ENCODE measurements at regions not wholly inside any gene's neighbourhood (a gene's known extent, or its start where the extent isn't known, plus 50 kb on each side); places are given as distances from the start of the nearest gene placed in this dataset.

DNA sequence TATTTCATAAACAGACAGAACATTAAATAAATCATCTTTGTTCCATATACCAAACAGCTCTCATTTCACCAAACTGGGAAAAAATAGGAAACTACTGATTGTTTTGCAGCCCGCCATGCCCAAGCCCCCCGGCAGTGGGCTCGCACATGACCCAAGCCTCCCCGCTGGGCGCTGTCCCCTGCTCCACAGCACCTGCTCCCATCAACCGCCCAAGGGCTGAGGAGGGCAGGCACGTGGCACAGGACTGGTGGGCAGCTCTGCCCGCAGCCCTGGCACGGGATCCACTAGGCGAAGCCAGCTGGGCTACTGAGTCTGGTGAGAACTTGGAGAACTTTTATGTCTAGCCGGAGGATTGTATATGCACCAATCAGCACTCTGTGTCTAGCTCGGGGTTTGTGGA is 554.8 kb upstream of the CCNG1 start:
- Histone ChIP-seq H3K36me3 (replicated peaks) (no peaks in the 10 kb centered on the region), H3K27me3 (replicated peaks) (no peaks in the 10 kb centered on the region), H3K4me3 (ENCODE audit: low read depth, low read length) (no peak overlapping the region), H3K27ac (no peak overlapping the region)
- no peak for DNase-seq
- TF ChIP-seq, protein P1, sequence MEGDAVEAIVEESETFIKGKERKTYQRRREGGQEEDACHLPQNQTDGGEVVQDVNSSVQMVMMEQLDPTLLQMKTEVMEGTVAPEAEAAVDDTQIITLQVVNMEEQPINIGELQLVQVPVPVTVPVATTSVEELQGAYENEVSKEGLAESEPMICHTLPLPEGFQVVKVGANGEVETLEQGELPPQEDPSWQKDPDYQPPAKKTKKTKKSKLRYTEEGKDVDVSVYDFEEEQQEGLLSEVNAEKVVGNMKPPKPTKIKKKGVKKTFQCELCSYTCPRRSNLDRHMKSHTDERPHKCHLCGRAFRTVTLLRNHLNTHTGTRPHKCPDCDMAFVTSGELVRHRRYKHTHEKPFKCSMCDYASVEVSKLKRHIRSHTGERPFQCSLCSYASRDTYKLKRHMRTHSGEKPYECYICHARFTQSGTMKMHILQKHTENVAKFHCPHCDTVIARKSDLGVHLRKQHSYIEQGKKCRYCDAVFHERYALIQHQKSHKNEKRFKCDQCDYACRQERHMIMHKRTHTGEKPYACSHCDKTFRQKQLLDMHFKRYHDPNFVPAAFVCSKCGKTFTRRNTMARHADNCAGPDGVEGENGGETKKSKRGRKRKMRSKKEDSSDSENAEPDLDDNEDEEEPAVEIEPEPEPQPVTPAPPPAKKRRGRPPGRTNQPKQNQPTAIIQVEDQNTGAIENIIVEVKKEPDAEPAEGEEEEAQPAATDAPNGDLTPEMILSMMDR (IDR thresholded peaks at IDR 0.05; ENCODE audit: low read depth, low read length, missing control alignments), result no peak
- in situ Hi-C loops (cut with HindIII; ENCODE audit: low pct_ligation_motif_present, low sequenced_read_pairs), result no loop called here

DNA sequence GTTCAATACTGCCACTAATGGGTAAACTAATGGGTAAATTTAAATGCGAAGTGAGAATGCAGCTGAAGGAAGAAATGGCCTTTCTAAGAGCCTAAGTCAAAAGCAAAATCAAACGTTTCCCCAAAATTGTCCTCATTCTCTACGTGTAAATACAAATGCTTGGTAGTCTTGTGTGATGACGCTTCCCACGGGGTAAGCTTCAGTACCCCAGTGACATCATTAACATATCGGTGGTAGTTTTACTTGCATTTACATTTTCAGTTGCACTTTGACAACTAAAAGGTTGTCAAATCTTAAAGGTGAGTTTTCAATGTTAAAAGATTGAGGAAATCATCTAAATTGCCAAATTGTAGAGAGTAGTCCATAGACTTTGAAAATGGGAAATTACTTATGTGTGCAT is 550.7 kb upstream of the CCNG1 start:
- TF ChIP-seq, protein P1 (IDR thresholded peaks at IDR 0.05; ENCODE audit: low read depth, low read length, missing control alignments), result no peak

DNA sequence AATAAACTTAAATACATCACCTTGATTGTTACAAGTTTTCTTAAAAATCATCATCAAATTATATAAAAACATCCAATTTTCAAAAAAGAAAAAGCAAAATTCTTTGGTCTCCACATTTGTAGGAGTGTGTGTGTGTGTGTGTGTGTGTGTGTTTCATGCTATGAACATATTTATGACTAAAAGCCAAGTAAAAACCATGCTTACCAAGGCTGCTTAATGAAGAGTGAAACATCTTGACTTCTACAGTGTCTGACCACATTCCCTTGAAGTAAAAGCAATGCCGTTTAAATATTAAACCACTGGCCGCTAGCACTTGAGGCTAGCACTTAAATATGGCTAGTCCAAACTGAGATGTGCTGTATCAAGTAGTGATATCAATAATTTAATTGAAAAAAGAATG is 549.1 kb upstream of the CCNG1 start:
- no peaks in the 10 kb centered on the region for H3K36me3 ChIP-seq (replicated peaks)
- TF ChIP-seq, protein P1 (IDR thresholded peaks at IDR 0.05; ENCODE audit: low read depth, low read length, missing control alignments), result no peak
- no peak for DNase-seq
- H3K27me3 ChIP-seq (replicated peaks), result no peaks in the 10 kb centered on the region
- no peak overlapping the region for H3K27ac ChIP-seq
- H3K4me3 ChIP-seq (ENCODE audit: low read depth, low read length), result no peak overlapping the region
- in situ Hi-C loops (cut with HindIII; ENCODE audit: low pct_ligation_motif_present, low sequenced_read_pairs), result no loop called here

More for the DNA sequence above, 550.7 kb upstream of the CCNG1 start:
- DNase-seq, result no peak
- no peak overlapping the region for H3K4me3 ChIP-seq (ENCODE audit: low read depth, low read length)
- in situ Hi-C loops (cut with HindIII; ENCODE audit: low pct_ligation_motif_present, low sequenced_read_pairs), result no loop called here
- H3K27me3 ChIP-seq (replicated peaks), result no peaks in the 10 kb centered on the region
- no peak overlapping the region for H3K27ac ChIP-seq
- no peaks in the 10 kb centered on the region for H3K36me3 ChIP-seq (replicated peaks)

DNA sequence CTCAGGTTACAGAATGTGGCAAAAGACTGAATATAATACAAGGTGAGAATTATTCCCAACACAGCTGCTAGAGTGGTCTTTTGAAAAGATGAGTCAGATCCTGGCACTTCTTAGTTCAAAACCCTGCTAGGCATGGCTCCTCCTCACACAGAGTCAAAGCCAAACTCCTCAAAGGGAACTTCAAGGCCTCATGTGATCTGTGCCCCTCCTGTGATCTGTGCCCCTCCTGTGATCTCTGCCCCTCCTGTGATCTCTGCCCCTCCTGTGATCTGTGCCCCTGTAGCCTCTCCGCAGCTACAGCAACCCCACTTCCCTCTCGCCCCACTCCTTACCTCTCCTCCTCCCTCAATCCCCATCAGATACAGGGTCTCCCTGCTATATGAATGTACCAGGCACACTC is 525.5 kb upstream of the CCNG1 start:
- no peak for DNase-seq
- in situ Hi-C loops (cut with HindIII; ENCODE audit: low pct_ligation_motif_present, low sequenced_read_pairs), result no loop called here
- no peak overlapping the region for H3K4me3 ChIP-seq (ENCODE audit: low read depth, low read length)
- no peaks in the 10 kb centered on the region for H3K36me3 ChIP-seq (replicated peaks)
- no peaks in the 10 kb centered on the region for H3K27me3 ChIP-seq (replicated peaks)
- TF ChIP-seq, protein P1 (IDR thresholded peaks at IDR 0.05; ENCODE audit: low read depth, low read length, missing control alignments), result no peak
- no peak overlapping the region for H3K27ac ChIP-seq

DNA sequence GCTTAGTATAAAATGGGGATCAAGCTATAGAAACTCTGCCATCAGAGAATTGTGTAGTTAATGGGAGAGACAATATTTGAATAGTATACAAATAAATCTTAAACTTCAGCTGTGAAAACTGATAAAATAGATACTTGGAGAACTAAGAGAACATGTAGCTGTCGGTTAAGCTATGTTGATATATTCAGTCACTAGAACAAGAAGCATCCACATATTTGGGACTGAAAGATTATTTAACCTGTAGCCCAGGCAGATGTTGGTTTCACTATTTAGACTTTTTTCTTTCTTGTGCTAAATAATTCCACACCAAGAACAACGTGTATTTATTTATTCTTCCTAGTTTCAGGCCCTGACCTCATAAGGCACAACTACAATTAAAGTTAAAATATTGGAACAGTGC is 521.0 kb upstream of the CCNG1 start:
- no peaks in the 10 kb centered on the region for H3K36me3 ChIP-seq (replicated peaks)
- no peak overlapping the region for H3K4me3 ChIP-seq (ENCODE audit: low read depth, low read length)
- in situ Hi-C loops (cut with HindIII; ENCODE audit: low pct_ligation_motif_present, low sequenced_read_pairs), result no loop called here
- no peaks in the 10 kb centered on the region for H3K27me3 ChIP-seq (replicated peaks)
- DNase-seq, result no peak
- TF ChIP-seq, protein P1 (IDR thresholded peaks at IDR 0.05; ENCODE audit: low read depth, low read length, missing control alignments), result no peak
- H3K27ac ChIP-seq, result no peak overlapping the region

DNA sequence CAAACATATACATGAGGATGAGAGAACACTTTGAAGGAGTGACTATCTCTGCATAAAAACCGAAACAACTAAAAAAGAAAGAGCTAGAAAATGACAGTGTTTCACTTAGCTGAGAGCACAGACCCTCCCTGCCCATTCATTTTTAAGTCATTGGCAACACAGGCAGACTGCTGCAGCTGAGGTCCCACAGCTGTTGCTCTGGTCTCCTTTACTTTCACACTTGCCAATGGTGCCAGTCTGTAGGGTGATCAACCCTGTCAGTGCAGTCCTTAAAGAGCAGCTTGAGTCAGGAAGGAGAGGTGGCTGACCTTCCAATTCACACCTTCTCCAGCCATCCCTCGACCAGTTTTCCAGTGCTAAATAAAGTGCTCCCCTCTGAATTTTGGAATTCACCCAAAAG is 508.3 kb upstream of the CCNG1 start:
- DNase-seq, result no peak
- in situ Hi-C loops (cut with HindIII; ENCODE audit: low pct_ligation_motif_present, low sequenced_read_pairs), result no loop called here
- H3K36me3 ChIP-seq (replicated peaks), result no peaks in the 10 kb centered on the region
- H3K4me3 ChIP-seq (ENCODE audit: low read depth, low read length), result no peak overlapping the region
- H3K27ac ChIP-seq, result no peak overlapping the region
- TF ChIP-seq, protein P1 (IDR thresholded peaks at IDR 0.05; ENCODE audit: low read depth, low read length, missing control alignments), result no peak
- no peaks in the 10 kb centered on the region for H3K27me3 ChIP-seq (replicated peaks)

Measured in brain microvascular endothelial cell (primary cell).